ENCODE measurements at regions not wholly inside any gene's neighbourhood (a gene's known extent, or its start where the extent isn't known, plus 50 kb on each side); places are given as distances from the start of the nearest gene placed in this dataset.

DNA sequence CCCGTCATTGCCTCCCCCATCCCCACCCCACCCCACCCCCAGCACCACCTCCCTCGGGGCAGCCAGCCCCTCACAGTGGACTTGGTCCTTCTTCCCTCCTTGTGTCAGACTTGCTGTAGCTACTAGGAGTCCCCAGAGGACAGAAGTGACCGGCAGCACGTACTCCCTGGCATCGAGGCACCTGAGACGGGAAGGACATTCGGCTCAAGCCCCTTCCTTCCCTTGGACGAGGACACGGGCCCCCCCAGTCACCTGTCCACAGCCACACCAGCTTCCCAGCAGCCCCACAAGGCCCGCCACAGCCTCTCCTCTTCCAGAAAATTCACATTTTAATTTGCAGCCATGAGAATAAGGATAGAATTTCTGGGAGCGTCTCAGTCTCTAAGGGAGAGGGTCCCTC lies 267.8 kb upstream of the SHH start:
- no TSS peak for BruUV-seq (replicated peaks)
- no peak overlapping the region for H3K27ac Mint-ChIP-seq (ENCODE audit: unreplicated experiment)
- no peak for DNase-seq
- H3K36me3 Mint-ChIP-seq (ENCODE audit: insufficient read depth, unreplicated experiment), result no peaks in the 10 kb centered on the region
- TF ChIP-seq, protein P1, sequence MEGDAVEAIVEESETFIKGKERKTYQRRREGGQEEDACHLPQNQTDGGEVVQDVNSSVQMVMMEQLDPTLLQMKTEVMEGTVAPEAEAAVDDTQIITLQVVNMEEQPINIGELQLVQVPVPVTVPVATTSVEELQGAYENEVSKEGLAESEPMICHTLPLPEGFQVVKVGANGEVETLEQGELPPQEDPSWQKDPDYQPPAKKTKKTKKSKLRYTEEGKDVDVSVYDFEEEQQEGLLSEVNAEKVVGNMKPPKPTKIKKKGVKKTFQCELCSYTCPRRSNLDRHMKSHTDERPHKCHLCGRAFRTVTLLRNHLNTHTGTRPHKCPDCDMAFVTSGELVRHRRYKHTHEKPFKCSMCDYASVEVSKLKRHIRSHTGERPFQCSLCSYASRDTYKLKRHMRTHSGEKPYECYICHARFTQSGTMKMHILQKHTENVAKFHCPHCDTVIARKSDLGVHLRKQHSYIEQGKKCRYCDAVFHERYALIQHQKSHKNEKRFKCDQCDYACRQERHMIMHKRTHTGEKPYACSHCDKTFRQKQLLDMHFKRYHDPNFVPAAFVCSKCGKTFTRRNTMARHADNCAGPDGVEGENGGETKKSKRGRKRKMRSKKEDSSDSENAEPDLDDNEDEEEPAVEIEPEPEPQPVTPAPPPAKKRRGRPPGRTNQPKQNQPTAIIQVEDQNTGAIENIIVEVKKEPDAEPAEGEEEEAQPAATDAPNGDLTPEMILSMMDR (IDR thresholded peaks at IDR 0.05; ENCODE audit: unreplicated experiment), result no peak
- no peaks in the 10 kb centered on the region for H3K4me1 Mint-ChIP-seq (ENCODE audit: low read depth, unreplicated experiment)
- no peaks in the 10 kb centered on the region for H3K9me3 Mint-ChIP-seq (ENCODE audit: low read depth, unreplicated experiment)
- H3K4me3 Mint-ChIP-seq (ENCODE audit: low read depth, unreplicated experiment), result no peak overlapping the region
- intact Hi-C loops (cut with micrococcal nuclease; ENCODE audit: unreplicated experiment), result no loop called here
- CTCF ChIA-PET, result no interaction called here
- peaks cover 17% of the 10 kb centered on the region for H3K27me3 Mint-ChIP-seq (ENCODE audit: unreplicated experiment)

DNA sequence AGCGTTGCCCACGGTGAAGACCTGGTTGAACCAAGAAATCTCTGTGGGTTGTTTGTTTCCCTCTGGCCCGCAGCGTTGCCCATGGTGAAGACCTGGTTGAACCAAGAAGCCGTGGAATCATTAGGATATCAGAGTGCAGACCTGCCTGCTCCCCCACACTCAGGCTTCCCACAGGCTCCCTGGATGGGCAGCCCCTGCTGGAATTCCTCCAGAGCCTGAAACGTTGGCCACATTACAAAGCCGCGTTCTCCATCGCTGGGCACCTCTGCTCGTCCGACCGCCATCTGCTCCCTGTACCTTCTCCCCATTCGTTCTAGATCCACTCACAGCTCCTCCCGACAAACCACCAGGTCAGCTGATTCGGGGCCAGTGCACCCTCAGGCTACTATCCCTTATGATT lies 266.9 kb upstream of the SHH start:
- Mint-ChIP-seq H3K36me3 (ENCODE audit: insufficient read depth, unreplicated experiment) (no peaks in the 10 kb centered on the region), H3K27me3 (ENCODE audit: unreplicated experiment) (peaks cover 17% of the 10 kb centered on the region), H3K27ac (ENCODE audit: unreplicated experiment) (no peak overlapping the region), H3K9me3 (ENCODE audit: low read depth, unreplicated experiment) (no peaks in the 10 kb centered on the region), H3K4me3 (ENCODE audit: low read depth, unreplicated experiment) (no peak overlapping the region), H3K4me1 (ENCODE audit: low read depth, unreplicated experiment) (no peaks in the 10 kb centered on the region)
- no TSS peak for BruUV-seq (replicated peaks)
- TF ChIP-seq, protein P1 (IDR thresholded peaks at IDR 0.05; ENCODE audit: unreplicated experiment), result no peak
- intact Hi-C loops (cut with micrococcal nuclease; ENCODE audit: unreplicated experiment), result no loop called here
- CTCF ChIA-PET, result interaction anchor here (0.6 kb wide), 1 partner anchor 249 kb away, joined by 6 read pairs; no protein-coding TSS in a partner anchor
- DNase-seq, result no peak

DNA sequence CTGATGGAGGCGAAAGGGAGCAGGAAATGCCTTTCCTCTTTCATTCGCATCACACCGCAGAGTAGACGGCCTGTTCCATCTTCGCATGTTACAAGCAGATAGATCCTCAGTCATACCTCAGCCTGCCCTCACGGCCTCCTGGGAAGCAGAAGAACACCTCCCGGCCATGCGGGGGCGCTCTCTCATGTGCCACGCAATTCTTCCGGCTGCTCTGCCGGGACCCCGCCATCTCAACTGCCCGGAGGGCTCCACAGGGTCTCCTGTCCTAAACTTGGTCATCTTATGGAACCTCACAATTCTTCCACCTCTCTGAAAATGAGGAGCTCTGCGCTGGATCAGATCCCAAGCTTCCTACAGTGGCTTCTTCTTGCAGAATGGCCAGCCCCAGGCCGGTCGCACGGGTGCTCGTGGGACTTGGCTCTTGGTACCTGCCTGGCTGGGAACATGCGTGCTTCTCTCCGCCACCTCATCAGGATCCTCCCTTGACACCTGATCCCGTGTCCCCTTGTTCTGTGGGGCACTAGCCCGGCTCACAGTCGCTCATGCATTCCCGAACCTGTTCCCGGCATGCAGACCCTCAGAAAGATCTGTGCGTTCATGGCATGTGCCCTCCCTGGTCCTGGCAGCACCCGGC lies 262.8 kb upstream of the SHH start:
- H3K9me3 Mint-ChIP-seq (ENCODE audit: low read depth, unreplicated experiment), result no peaks in the 10 kb centered on the region
- BruUV-seq (replicated peaks), result no TSS peak

DNA sequence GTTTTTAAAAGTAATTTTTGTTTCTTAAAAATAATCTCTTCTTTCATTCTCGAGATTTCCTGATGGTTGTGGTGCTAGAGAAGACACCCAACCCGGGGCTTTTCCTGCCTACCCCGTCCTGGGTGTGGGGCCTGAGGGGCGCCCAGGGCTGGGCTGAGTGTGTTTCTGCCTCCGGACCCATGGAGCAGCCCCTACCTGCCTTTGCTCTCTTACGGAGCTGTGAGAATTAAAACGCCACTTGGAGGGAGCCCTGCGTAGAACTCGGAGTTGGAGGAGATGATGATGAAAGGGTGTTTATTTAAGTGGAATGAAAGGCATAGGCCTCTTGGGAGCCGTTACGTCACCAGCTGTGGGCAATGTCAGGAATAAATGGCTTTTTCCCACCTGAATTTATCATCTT lies 261.8 kb upstream of the SHH start:
- Mint-ChIP-seq H3K4me3 (ENCODE audit: low read depth, unreplicated experiment) (no peak overlapping the region), H3K4me1 (ENCODE audit: low read depth, unreplicated experiment) (no peaks in the 10 kb centered on the region), H3K27me3 (ENCODE audit: unreplicated experiment) (peaks cover 23% of the 10 kb centered on the region), H3K9me3 (ENCODE audit: low read depth, unreplicated experiment) (no peaks in the 10 kb centered on the region), H3K36me3 (ENCODE audit: insufficient read depth, unreplicated experiment) (peaks cover 2% of the 10 kb centered on the region), H3K27ac (ENCODE audit: unreplicated experiment) (no peak overlapping the region)
- DNase-seq, result no peak
- CTCF ChIA-PET, result no interaction called here
- BruUV-seq (replicated peaks), result no TSS peak
- intact Hi-C loops (cut with micrococcal nuclease; ENCODE audit: unreplicated experiment), result no loop called here
- TF ChIP-seq, protein P1 (IDR thresholded peaks at IDR 0.05; ENCODE audit: unreplicated experiment), result no peak

More for the DNA sequence above, 262.8 kb upstream of the SHH start:
- no peak overlapping the region for H3K4me3 Mint-ChIP-seq (ENCODE audit: low read depth, unreplicated experiment)
- no peak for DNase-seq
- intact Hi-C loops (cut with micrococcal nuclease; ENCODE audit: unreplicated experiment), result no loop called here
- peaks cover 23% of the 10 kb centered on the region for H3K27me3 Mint-ChIP-seq (ENCODE audit: unreplicated experiment)
- no peaks in the 10 kb centered on the region for H3K36me3 Mint-ChIP-seq (ENCODE audit: insufficient read depth, unreplicated experiment)
- no peak overlapping the region for H3K27ac Mint-ChIP-seq (ENCODE audit: unreplicated experiment)
- no peaks in the 10 kb centered on the region for H3K4me1 Mint-ChIP-seq (ENCODE audit: low read depth, unreplicated experiment)
- TF ChIP-seq, protein P1 (IDR thresholded peaks at IDR 0.05; ENCODE audit: unreplicated experiment), result no peak
- CTCF ChIA-PET, result no interaction called here
